Astrocyte of the cerebellum (primary cell): ENCODE measurements at regions not wholly inside any gene's neighbourhood (a gene's known extent, or its start where the extent isn't known, plus 50 kb on each side); places are given as distances from the start of the nearest gene placed in this dataset.

Experiments
- DNase-seq: peaks from one replicate; pipeline ENCODE4 v3.0.0-alpha.2; 2011; ENCODE audit warnings: low read depth
- H3K4me3 ChIP-seq: 2 replicates; pipeline ENCODE4 v1.5.1; 2011; ENCODE audit warnings: mild to moderate bottlenecking, low read depth, low read length, moderate library complexity
- CTCF ChIP-seq: IDR thresholded peaks from 2 replicates; pipeline ENCODE4 v1.5.1; 2012; ENCODE audit warnings: low read length, low read depth, moderate library complexity, mild to moderate bottlenecking; ENCODE audit errors: missing control alignments
- in situ Hi-C: cut with HindIII; loops from 2 replicates; pipeline ENCODE4 v1.10.0; 2017; ENCODE audit warnings: low sequenced_read_pairs

GRCh38 chr13:106299621-106300020, 235.8 kb downstream of the EFNB2 start:
- in situ Hi-C loops: no loop called here
- H3K4me3 ChIP-seq: no peak overlapping the region
- TF ChIP-seq CTCF: no peak
- no peak for DNase-seq

- no peak overlapping the region for H3K4me3 ChIP-seq
- in situ Hi-C loops: no loop called here
- TF ChIP-seq CTCF: no peak
- no peak for DNase-seq
Observed at GRCh38 chr13:106297283-106297682, 238.2 kb downstream of the EFNB2 start.

- H3K4me3 ChIP-seq: no peak overlapping the region
- DNase-seq: no peak
- in situ Hi-C loops: no loop called here
- no peak for TF ChIP-seq CTCF
Observed at GRCh38 chr13:106296723-106297122, 238.7 kb downstream of the EFNB2 start.

GRCh38 chr13:106295971-106296370, 239.5 kb downstream of the EFNB2 start:
- no peak for DNase-seq
- no peak overlapping the region for H3K4me3 ChIP-seq
- no peak for TF ChIP-seq CTCF
- in situ Hi-C loops: no loop called here

GRCh38 chr13:106291006-106291405, 244.5 kb downstream of the EFNB2 start:
- DNase-seq: no peak
- H3K4me3 ChIP-seq: no peak overlapping the region
- in situ Hi-C loops: no loop called here
- TF ChIP-seq CTCF: no peak

- no peak for DNase-seq
- no peak overlapping the region for H3K4me3 ChIP-seq
- no peak for TF ChIP-seq CTCF
- in situ Hi-C loops: no loop called here
Observed at GRCh38 chr13:106287351-106287750, 248.1 kb downstream of the EFNB2 start.

- no peak for DNase-seq
- in situ Hi-C loops: no loop called here
- TF ChIP-seq CTCF: no peak
- no peak overlapping the region for H3K4me3 ChIP-seq
Observed at GRCh38 chr13:106286811-106287210, 248.7 kb downstream of the EFNB2 start.
